ENCODE measurements at regions not wholly inside any gene's neighbourhood (a gene's known extent, or its start where the extent isn't known, plus 50 kb on each side); places are given as distances from the start of the nearest gene placed in this dataset.

- H3K56ac ChIP-seq (ENCODE audit: insufficient read length, low read depth, low read length) = no peak overlapping the region
- peak overlapping the region; percentile 30 for H3K27ac ChIP-seq (ENCODE audit: insufficient read length, low read depth, low read length)
- H3K27me3 ChIP-seq (ENCODE audit: insufficient read depth, low read length) = no peaks in the 10 kb centered on the region
- Mint-ChIP-seq H3K9me3 (no peaks in the 10 kb centered on the region), H3K27me3 (ENCODE audit: low read depth) (peaks cover 5% of the 10 kb centered on the region), H3K4me1 (peaks cover 12% of the 10 kb centered on the region in 2 experiments), H3K36me3 (ENCODE audit: insufficient read depth in 1 of 3, low read depth in 3 of 3) (no peaks in the 10 kb centered on the region), H3K4me3 (no peak overlapping the region), H3K27ac (no peak overlapping the region)
- H2BK15ac ChIP-seq (ENCODE audit: low read depth, low read length) = no peak overlapping the region
- no peak overlapping the region for H3K9ac ChIP-seq (ENCODE audit: extremely low read depth, insufficient read length, low read length)
- no peak overlapping the region for H3K23ac ChIP-seq (ENCODE audit: insufficient read length, low read depth, low read length)
- H3K23me2 ChIP-seq (ENCODE audit: insufficient read length, low read depth, low read length, poor library complexity, severe bottlenecking) = no peaks in the 10 kb centered on the region
- DNase-seq = peak; percentile 59
- H2AK5ac ChIP-seq (ENCODE audit: insufficient read length, low read length) = no peak overlapping the region
- H2BK20ac ChIP-seq (ENCODE audit: low read depth, low read length, poor library complexity, severe bottlenecking) = no peak overlapping the region
- H3K79me1 ChIP-seq (ENCODE audit: insufficient read depth, low read depth, low read length, poor library complexity, severe bottlenecking) = no peaks in the 10 kb centered on the region
- H2BK12ac ChIP-seq (ENCODE audit: insufficient read length, low read depth, low read length) = peak overlapping the region; percentile 57
- no peaks in the 10 kb centered on the region for H3K79me2 ChIP-seq (ENCODE audit: insufficient read depth, low read length)
- H3K9me3 ChIP-seq (ENCODE audit: control insufficient read depth, low read depth, low read length) = no peaks in the 10 kb centered on the region
- no peak overlapping the region for H3K4me2 ChIP-seq (ENCODE audit: insufficient read depth, insufficient read length, low read length)
- H3K4ac ChIP-seq (ENCODE audit: low read depth, low read length) = no peak overlapping the region
- no peak overlapping the region for H4K91ac ChIP-seq (ENCODE audit: insufficient read length, low read depth, low read length)
- no peak overlapping the region for H2BK120ac ChIP-seq (ENCODE audit: low read depth, low read length, poor library complexity, severe bottlenecking)
- WGBS (ENCODE audit: extremely low coverage, insufficient read length, low lambda C conversion rate) = no CpG with 5 or more reads among the region's 4 CpGs
- H3T11ph ChIP-seq (ENCODE audit: low read length) = no peak overlapping the region
- no peak overlapping the region for H3K18ac ChIP-seq (ENCODE audit: insufficient read length, low read depth, low read length)
- H3K4me1 ChIP-seq (ENCODE audit: insufficient read depth, low read length) = no peaks in the 10 kb centered on the region
- no peak overlapping the region for H4K5ac ChIP-seq (ENCODE audit: insufficient read length, low read depth, low read length)
- no peak for TF ChIP-seq CTCF (conservative IDR thresholded peaks at IDR 0.05)
- no peak overlapping the region; the same call in 1 of the 2 replicates for H3K14ac ChIP-seq (ENCODE audit: insufficient read depth, low read length)
- no peak overlapping the region for H2AFZ ChIP-seq (ENCODE audit: low read length)
- H4K20me1 ChIP-seq (ENCODE audit: control insufficient read depth, insufficient read depth, insufficient read length) = no peaks in the 10 kb centered on the region
- H2BK5ac ChIP-seq (ENCODE audit: insufficient read length, low read length) = peak overlapping the region; percentile 39
- H4K8ac ChIP-seq (replicated peaks; ENCODE audit: insufficient read length, low read depth, low read length) = no peak overlapping the region
Measured at GRCh38 chr1:232367293-232367692, 262.6 kb downstream of the SIPA1L2 start.
